NCI-H82 treated with DMSO at 0.1 percent for 48 hours (cell line): ENCODE measurements at regions not wholly inside any gene's neighbourhood (a gene's known extent, or its start where the extent isn't known, plus 50 kb on each side); places are given as distances from the start of the nearest gene placed in this dataset.

Source experiments
- DNase-seq: peaks from one replicate; lab custom pipeline; 2025; ENCODE audit not compliant: unreplicated experiment; lab: John Stamatoyannopoulos, UW

DNA sequence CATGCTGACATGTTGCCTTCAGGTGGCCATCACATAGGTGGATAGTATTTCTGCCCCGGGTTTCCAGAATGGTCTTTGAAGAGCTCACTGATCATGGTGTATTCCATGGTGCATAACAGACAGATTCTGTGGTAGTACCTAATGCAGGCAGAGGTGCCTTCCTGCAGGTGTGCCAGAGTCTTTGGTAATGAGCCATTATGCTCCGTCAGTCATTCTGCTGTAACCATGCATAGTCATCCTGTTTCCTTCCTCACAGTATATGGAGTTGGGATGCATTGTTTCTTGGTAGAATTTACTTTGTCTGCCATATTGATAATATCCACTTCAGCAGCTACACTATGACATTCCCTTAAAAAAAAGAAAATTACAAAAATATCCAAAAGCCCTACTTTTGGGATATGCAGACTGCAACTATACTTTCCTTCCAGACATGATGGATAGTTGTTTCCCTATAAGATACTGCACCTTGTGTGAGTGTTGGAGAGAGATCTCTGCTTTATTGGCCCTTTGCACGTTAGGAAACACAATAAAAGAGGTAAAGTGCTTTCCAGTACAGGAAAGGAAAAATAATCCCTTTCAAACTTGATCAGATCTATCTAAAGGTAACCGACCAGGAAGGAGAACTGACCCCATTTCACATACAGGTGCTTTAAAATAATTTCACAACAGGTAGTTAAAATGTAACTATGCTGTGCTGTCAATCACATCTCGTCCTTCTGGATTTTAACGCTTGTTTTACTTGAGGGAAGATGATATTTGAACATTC lies 537.5 kb upstream of the WWC1 start:
- no peak for DNase-seq

DNA sequence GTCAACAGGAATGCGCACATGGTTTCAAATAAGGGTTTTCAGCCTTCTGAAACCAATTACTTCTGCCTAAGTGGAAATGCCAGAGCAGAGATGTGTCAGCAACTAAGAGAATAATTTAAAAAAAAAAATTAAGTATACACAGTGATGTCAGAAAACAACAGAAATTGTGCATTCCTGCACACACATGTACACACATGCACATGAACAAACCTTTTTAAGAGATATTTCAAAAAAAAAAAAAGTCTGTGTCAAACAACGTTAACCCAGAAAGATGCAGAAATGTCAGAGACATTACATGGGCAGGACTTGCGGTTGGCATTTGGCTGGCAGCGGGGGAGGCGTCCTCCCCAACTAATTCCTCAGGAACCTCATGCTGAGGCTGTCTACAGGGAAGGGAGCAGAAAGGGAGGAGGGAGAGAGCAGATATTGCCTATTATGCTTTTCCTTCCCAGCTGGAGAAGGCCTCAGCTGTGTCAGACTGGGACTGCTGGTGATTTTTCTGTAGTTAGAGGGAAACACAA lies 536.9 kb upstream of the WWC1 start:
- no peak for DNase-seq

DNA sequence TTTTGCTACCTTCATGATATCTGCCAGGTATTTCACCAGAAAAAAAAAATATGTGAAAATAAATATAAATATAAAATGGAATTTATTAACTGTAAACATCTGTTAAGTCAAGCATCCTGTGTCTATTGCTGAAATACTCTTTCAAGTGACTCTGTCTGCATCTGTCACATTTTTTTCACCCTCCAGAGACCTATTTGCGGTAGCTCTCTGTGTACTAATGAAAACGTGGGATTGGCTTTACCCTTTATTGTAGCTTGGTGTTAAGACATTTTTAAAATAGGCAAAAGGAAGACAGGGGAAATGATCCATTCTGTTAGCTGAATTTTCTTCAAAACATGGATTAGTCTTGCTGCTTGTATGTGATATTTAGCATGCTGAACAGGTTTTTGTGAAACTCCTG lies 536.0 kb upstream of the WWC1 start:
- DNase-seq: no peak

DNA sequence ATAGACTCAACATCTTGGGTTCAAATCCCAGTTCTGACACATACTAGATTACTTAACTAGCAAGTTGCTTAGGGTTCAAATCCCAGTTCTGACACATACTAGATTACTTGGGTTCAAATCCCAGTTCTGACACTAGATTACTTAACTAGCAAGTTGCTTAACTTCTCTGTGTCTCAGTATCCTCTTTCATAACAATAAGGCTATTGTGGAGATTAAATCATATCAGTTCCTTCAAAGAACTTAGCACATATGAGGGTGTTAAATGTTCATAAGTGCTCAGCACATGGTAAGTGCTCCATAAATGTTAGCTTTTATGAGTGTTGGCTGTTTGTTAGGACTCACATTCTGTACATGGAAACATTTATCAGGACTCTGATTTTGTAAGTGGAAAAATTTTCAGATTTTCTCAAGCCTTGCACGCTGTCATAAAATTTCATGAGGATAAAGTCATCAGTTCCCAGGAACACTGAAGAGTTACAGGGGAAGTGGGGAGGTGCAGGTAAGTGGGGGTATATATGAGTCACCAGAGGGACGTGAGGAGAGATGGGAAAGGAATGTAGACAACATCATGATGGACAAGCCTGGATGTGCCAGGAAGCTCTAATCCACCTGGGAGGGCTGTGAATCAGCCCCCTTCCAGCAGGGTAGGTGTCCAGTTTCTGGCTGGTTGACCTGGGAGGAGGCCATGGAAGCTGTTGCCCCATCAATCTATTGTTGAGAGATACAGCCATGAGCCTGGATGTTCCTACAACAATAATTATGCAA lies 532.2 kb upstream of the WWC1 start:
- DNase-seq: no peak

DNA sequence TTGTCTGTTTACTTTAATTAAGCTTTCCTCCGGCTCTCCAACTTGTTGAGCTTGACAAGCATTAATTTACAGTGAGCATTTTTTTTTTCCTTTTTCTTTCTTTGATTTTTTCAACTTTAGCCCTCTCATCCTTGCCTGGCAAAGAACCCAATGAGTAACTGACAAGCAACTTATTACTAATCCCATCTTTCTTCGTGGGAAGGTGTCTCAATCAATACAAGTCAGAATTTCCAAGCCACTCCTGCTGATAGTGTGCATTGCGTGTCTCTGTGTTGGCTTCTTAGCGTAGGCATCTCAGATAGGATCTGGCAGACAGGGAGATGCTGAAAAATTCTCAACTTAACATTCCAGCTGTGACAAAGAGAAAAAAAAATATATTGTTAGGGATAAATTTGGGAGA lies 527.7 kb upstream of the WWC1 start:
- no peak for DNase-seq

DNA sequence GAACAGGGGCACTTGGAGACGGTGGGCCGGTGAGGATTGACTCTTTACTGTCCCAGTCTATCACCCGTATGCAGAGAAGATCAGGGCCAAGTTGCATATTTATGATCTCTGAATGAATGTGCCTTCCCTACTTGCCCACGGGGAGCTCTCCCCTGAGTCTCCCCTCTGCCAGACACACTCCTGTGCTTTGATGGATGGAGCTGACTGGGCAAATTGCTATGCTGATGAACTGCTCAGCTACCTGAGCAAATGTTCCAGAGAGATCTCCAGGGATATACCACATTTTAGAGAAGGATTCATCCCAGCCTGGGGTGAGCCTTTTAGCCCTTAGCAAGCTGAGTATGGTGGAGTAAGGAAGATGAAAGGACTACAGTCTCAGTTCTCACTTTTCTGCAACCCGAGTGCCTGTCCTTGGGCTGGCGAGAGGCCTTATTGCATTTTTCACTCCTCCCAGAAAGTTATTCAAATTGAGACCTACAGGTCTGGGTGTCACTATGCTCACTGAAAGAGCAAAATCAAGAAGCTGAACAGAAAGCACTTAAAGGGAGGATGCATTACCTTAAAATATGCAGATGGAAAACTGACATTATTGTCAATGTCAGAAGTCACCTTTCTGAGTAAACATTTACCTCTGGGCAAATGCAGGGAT lies 526.7 kb upstream of the WWC1 start:
- peak; percentile 3 for DNase-seq

DNA sequence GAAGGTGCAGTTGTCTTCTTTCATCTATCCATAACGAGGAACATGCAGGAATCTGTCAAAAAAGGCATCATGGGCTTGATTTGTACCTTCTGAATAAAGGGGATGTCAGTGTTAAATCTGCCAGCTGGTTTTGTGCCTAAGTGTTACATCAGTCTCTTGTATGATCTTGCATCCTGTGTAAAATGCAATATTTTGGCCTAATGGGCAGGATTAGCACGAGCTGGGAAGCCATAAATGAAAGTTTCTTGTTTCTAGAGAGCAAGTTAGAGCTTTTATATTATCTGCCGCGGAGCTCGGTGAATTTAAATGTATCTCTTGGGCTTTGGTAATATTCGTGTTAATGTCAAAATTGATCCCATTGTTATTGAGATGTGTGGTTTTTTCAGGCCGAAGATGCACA lies 526.1 kb upstream of the WWC1 start:
- no peak for DNase-seq

DNA sequence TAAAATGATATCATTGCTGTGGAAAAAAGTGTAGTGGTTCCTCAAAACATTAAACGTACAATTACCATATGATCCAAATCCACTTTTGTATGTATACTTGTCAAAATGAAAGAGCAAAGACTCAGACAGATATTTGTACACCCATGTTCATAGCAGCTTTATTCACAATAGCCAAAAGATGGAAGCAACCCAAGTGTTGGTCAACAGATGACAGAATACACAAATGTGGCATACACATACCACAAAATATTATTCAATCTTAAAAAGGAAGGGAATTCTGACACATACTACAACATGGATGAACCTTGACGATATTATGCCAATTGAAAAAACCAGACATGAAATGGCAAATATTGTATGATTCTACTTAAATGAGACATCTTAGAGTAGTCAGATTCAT lies 524.5 kb upstream of the WWC1 start:
- no peak for DNase-seq

DNA sequence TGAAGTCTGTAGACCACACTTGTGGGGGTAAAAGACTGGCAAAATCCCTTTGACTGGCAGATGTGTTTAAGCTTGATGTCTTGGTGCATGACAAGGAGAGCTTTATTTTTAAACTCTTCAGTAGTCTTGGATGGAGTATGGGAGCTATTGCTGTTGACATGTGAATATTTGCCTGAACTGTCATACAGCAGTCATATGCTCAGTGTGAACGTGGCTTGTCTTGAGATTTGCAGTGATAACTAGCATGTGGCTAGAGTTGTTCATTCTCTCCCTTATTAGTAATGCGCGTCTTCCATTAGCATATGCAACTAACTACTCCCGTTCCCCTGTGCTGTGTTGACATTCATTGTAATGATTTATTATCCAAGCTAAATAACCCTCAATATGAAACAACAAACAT lies 523.6 kb upstream of the WWC1 start:
- DNase-seq: no peak

DNA sequence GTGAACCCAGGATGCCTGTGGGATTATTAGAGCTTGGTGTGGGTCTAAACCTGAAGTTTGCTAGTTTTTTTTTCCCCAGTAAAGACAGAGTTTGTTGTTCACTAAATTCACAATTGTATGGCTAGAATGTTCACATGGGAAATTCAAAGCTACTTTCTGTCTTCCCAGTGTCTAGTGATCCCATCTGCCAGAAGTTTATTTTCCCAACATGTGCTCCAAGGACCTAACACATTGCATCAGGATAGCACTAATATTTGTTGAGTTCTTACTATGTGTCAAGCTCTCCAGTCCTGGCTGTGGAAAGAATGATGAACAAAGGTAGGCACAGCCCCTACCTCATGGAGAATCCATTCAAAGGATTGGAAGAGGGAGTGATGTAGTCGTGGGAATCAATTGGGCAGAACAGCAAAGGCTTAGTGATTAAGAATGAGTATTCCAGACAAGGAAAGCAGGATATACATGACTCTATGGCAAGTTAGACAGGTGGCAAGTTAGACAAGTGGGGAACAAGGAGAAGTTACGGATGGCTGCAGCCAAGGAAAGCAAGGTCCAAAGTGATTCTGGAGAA lies 521.5 kb upstream of the WWC1 start:
- DNase-seq: no peak

DNA sequence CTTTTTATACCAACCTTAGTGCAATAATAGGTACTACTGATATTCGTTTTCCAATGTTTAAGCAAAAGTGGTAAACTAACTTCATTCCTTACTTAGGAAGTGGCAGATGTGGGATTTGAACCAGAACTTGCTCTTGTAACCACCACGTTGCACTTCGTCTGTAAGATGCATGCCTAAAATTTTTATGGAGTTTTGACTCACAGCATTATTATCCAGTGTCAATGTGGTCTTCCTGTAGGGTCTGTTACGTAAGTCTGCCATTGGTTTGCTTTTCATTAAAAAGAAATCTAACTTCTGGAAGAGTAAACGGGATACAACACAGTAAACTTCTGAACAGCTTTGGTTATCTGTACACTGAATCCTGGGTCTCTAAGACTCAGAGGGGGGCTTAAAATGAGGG lies 521.0 kb upstream of the WWC1 start:
- no peak for DNase-seq

DNA sequence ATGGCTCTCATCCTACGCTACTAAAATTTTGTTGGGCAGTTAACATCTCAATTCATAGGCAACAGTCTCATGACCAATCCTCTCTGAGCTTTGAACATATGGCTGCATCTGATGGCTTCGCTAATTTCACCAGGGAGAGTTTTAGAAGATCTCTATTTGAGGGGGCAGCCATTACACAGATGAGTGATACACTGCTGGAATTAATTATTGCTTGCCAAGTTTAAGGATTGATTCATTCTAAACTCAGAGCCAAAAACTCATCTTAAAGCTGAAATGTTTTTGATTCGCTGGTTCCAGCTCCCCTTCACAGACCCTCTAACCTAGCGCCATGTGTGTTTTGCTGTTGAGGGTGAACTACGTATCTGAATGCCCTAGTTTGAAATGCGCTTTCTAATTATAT lies 519.9 kb upstream of the WWC1 start:
- no peak for DNase-seq

DNA sequence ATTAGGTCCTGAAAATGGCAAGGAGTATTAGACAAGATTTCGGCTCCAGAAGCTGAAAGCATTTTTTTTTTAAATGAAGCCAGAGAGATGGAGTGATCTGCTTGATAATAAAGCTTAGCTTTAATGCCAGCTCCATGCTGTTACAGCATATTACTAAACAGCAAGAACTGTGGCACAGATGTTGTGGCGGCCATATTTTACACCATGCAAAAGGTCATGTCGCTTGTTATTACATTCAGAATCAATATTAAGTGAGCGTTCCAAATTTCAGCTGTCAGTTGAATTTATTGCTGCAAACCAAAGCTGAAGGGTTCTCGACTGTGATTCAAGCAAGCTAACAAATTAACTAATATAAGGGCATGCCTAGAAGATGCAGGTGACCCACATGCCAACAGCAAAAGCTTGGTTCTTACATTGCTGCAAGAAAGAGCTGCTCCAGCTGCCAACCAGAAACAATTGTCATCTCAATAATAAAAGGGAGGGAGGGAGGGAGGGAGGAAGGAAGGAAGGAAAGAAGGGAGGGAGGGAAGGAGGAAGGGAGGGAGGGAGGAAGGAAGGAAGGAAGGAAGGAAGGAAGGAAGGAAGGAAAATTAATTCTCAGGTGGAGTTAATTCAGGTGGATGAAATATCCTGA lies 517.7 kb upstream of the WWC1 start:
- no peak for DNase-seq

DNA sequence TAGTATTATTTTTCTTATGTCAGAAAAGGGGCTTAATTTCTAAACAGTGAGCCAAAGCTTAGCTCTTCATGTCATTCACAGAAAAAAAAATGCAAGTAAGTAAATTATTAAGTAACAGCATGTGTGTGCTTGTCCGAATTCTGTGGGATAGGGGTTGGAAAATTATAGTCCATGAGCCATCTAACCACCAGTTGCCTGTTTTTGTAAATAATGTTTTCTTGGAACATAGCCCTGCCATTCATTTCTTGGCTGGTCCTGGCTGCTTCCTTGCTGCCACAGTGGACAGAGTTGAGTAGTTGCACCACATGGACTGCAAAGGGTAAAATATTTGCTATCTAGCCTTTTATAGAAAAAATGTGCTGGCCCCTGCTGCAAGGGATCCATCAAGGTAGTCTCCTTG lies 513.7 kb upstream of the WWC1 start:
- DNase-seq: no peak

DNA sequence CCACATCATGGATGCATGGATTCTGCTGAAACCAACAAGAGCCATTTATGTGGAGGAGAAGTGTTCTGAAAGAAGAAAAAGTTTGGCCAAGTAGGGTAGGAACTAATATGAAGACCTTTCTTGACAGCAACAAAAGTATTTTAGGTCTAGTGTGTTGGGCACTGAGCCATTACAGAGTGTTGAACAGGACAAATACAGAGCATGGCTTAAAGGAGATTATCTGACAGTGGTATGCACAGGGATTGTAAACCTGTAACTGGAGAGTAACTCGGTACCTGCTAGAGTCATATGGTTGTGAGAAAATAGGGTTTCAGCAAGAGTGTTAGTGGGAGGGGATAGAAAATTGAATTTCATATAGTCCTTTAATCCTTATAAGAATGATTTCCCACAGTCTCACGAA lies 513.2 kb upstream of the WWC1 start:
- DNase-seq: no peak

DNA sequence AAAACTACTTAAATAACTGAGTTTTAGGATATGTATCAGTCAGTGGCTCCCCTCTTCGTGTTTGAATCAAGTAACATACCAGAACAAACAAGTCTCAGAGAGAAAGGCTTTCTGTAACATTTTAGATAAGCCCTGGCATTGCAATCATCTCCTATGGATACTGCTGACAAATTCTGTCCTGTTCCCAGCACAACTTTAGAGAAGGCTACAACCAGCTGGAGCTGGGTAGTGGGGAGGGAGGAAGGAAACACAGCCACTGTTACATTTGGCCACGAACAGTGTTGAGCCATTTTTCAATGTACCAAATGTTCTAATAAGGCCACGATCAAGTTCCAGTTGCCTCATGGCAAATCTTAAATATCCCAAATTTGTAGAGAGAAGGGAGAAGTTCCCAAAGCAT lies 511.8 kb upstream of the WWC1 start:
- no peak for DNase-seq

DNA sequence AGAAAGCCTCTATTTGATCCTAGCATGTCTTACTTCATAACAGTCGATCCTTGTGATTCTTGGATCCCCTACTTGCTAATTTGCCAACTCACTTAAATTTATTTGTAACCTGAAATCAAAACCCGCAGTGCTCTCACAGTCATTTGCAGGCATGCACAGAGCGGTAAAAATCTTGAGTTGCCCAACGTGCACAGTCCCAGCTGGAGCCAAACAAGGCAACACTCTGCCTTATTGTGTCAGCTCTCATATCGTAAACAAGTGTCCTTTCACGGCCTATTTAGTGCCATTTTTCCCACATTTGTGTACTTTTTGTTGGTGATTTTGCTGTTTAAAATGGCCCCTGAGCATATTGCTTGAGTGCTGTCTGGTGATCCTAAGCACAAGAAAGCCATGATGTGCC lies 511.3 kb upstream of the WWC1 start:
- no peak for DNase-seq

DNA sequence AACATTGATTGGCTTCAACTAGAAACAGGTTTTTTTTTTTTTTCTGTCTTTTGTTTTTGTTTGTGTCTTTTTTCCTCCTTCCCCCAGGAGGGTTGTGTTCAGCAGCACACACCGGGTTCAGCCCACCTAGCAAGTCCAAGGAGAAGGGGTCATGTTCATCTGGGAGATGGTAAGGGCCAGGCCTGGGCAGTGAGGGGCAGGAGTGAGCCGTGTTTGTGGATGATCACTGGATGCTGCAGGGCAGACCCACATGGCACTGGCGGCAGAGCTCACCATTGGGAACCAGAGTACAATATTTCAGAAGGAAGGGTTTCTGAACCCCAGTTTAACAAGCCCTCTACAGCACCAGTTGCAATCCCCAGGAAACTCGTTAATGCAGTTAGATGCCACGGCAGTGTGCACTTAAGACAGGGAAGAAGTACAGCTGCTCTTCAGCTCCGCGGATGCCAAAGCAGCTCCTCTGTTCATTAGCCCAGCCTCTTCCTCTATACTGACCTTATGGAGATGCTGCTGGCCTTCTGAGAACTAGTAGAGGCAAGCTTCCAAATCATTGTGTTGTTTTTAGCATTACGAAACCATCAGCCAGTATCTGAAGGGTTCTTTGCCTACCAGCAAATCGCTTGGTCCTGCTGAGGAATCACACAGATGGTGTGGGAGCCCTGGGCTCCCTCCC lies 508.2 kb upstream of the WWC1 start:
- DNase-seq: no peak

DNA sequence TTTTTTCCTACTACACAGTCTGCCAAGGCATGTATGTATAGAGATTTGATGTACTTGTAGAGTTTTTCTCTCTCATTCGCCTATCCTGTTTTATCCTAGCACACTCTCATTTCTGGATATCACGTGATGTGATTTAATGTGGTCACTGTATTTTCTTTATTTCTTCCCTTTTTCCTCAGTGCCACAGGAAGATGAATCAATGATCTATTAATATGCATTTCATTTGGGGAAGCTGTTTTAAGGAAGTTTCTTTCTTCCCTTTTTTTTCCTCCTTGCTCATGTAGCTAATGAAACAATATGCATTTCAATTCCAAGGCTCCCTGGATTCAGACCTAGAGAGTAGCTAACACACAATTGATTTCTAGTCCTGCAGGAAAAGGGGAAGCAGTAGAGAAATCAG lies 506.3 kb upstream of the WWC1 start:
- DNase-seq: no peak

DNA sequence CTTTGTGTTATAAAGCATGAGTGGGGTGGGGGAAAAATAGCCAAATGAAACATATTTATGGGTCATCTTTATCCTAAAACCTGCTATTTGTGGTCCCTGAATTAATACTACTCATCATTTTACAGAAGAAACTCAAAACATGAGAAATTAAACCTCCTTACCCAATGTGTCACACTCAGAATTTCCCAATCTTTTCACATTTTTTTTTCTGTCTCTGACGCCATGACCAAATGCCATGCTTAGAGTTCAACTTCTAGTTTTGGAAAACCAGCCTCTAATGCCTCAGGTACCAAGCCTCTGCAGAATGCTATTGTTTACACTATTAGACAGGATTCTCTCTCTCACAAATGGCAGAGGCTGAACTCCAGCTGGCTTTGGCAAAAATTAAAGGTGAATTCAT lies 505.5 kb upstream of the WWC1 start:
- DNase-seq: no peak
